T-helper 1 cell (primary cell): ENCODE measurements at regions not wholly inside any gene's neighbourhood (a gene's known extent, or its start where the extent isn't known, plus 50 kb on each side); places are given as distances from the start of the nearest gene placed in this dataset.

Experiments used
- DNase-seq, 5 donors: peaks; one replicate each; pipeline ENCODE4 v3.0.0-alpha.2; 2012 to 2020

DNA sequence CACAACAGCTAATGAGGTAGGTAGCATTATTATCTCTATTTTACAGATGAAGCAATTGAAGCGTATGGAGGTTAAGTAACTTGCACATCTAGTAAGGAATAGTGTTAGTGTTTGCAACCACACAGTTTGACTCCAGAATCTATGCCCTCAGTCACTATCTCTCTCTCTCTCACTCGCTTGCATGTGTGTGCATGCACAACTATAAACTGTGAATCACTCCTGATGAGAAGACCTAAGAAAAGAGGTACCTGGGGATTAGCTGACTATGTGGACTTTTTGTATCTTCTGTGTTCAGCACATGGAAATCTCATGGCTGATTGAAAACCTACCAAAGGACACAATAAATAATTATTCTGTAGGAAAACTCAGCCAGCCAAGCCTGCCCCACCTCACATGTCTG, 295.5 kb downstream of the BRINP2 start:
- DNase-seq = no peak

DNA sequence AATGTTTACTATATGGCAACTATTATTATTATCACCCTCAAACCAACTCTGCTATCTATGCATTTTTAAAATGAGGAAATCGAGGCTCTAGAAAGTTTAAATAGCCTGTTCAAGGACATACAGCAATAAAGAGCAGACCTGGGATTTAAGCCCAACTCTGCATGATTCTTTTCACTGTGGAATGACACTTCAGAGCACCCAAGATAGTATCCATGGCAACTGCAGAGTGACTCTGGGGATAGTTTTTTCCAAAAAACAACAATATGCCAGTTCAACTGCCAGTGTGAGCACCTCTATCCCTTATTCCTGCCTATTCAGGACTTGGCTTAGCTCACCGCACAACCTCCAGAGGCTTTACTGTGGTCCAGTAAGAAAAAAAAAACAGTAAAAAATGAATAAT, 293.9 kb downstream of the BRINP2 start:
- no peak for DNase-seq

- DNase-seq = no peak
These were observed 280.4 kb downstream of the BRINP2 start for GRCh38 chr1:177451191-177451590.

DNA sequence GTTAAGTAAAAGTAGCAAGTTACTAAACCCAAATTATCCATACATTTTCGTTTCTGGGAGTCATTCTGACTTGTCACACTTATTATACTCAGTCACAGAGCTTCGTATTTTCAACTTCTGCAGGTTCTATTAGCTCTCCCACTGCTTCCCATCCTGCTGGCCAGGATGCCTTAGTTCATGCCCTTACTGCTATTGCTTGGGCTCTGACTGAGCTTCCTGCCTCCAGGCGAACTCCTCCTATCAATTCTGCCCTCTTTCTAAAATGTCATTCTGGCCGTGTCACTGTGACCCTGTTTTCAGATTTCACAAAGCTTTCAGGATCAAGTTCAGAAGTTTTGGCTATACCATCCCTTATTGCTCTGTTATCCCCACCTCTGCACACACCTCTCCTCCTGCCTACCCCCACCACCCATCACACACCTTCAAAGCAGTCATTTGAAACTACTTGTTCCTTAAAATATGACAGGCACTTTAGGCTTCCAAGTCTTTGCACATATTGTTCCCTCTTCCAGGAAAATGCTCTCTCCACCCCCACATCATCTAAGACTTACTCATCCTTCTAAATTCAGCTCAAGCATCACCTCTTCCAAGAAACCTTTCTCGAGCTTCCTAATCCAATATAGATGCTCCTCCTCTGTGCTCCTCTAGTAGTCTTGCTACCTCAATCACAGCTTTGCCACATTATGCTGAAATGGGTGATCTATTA, 278.0 kb downstream of the BRINP2 start:
- DNase-seq = no peak

GRCh38 chr1:177448036-177448615, 277.4 kb downstream of the BRINP2 start:
- no peak for DNase-seq

- no peak for DNase-seq
These were observed 274.4 kb downstream of the BRINP2 start for GRCh38 chr1:177444997-177445746.

DNA sequence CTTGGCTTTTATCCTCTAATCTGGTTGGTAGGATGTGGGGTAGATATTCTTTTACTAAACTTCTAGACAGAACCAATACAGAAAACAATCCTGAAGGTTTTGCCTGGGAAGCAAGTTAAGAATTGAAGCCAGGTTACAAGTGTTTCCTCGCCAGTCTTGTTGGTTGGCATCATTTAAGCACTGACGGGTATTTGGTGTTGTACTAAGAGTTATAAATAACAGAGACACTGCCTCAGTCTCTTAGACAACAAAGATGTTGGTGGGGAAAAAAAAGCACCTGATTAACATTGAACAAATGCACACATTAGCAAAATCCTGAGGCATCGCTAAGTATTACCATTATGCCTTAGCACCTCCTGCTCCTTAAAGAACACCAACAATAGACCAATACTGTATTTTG, 272.2 kb downstream of the BRINP2 start:
- no peak for DNase-seq

- DNase-seq = no peak
These were observed 271.8 kb downstream of the BRINP2 start for GRCh38 chr1:177442584-177442983.

DNA sequence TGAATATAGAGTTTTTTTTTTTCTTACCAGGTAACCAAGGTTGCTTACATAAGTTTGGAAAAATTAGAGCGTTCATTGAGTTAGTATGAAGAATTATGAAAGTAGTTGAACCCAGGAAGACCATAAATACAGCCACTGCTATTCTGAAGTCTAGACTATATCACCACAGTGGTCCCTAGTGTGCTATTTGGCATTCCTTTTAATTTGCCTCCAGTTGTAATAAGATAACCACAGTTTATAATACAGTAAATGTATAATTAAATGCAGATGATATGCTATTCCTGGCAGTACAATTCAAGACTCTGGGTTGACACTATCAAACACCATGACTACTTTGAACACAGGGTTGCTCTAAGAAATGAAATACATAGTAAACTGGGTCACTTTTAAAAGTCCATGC, 270.5 kb downstream of the BRINP2 start:
- DNase-seq = no peak

DNA sequence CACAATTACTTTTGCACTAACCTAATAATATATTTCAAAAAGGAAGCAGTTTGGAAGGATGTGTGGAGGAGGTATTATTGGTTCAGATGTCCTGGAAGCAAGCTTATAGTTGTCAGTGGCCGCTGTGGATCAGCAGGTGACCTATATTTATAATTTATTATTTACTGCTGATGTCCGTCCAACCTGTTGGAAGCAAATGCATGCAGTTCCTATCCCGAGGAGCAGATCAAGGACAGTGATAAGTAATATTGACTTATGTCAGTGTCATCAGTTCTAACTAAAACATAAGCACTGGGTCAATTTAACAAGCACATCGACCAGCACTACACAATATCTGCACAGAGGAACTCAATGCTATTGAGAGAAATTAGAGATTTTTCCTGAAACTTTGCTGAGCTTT, 270.1 kb downstream of the BRINP2 start:
- DNase-seq = no peak

DNA sequence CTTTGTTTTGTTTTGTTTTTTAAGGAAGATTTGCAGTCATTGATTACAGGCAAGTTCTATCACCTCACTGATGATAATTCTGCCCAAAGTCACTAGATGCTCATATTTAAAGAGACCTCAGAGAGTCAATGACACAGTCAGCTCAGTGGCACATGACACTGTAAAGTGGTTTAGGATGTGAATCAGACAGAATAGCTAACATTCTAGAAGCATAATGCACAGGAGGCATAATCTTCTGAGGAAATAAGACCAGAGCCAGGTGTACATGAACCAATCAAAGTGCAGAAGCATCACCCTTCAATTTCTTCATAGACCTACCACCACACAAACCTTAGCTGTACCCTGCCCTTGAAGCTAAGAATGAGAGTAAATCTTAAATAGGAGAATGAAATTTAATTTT, 268.5 kb downstream of the BRINP2 start:
- DNase-seq = no peak

GRCh38 chr1:177435364-177435763, 264.6 kb downstream of the BRINP2 start:
- DNase-seq = no peak

GRCh38 chr1:177432897-177433296, 262.1 kb downstream of the BRINP2 start:
- DNase-seq = no peak

DNA sequence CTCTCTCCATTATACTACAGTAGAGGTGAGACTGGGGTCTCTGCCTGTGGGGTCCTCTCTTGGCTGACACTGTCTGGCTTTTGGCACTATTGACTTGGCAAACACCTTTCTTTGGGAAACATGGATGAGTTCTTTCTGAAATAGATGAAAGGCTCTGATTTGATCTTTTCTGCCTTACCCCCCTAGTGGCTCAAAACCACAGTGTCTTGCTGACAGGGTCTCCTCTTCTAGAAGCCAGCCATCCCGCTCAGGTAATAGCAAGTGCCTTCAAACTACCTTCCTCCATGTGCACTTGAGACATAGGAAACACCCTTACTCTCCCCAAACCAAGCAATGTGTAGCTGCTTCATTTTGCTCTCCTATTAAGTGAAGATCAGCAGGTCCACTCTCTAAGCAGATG, 260.4 kb downstream of the BRINP2 start:
- no peak for DNase-seq

DNA sequence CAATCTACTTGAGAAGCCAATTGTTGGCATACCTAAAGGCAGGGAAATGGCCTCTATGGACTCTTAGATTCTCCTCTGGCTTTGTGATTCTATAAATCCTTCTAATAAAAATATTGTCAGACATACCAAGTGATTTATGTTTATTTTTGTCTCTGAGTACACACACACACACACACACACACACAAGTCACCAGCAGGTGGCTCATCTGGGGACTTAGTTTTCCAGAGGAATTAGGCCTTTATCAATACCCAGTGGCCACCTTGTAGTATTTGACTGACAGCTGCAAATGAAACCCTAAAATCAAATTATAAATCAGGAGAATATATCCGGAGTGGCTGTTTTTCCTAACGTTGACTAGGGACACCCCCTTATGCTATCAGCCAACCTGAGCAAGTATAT, 258.5 kb downstream of the BRINP2 start:
- no peak for DNase-seq

GRCh38 chr1:177427811-177428210, 257.1 kb downstream of the BRINP2 start:
- DNase-seq = no peak

GRCh38 chr1:177426497-177426896, 255.7 kb downstream of the BRINP2 start:
- DNase-seq = no peak

DNA sequence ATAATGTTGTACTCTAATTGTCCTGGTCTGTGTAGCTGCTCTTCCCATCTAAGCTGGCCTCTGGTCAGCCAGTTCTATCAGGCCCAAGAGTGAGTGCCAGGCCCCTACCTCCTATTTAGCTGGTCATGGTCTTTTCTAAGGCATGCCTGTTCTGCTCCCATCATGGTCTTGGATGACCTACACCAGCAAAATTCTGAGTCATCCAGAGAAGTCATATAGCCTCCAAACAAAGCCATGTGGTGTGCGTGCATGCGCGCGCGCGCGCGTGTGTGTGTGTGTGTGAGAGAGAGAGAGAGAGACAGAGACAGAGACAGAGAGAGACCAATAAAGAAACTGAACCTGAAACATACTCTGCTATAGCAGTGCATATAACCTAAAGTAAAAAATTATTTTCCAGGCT, 254.4 kb downstream of the BRINP2 start:
- DNase-seq = no peak

GRCh38 chr1:177424744-177425143, 254.0 kb downstream of the BRINP2 start:
- DNase-seq = no peak

GRCh38 chr1:177423090-177423489, 252.3 kb downstream of the BRINP2 start:
- no peak for DNase-seq

- DNase-seq = no peak
These were observed 243.3 kb downstream of the BRINP2 start for GRCh38 chr1:177413982-177414596.

- DNase-seq = no peak
These were observed 240.6 kb downstream of the BRINP2 start for GRCh38 chr1:177411381-177411780.

- no peak for DNase-seq
These were observed 239.5 kb downstream of the BRINP2 start for GRCh38 chr1:177410179-177410766.
